Aorta (tissue), 5 donors: ENCODE measurements at regions not wholly inside any gene's neighbourhood (a gene's known extent, or its start where the extent isn't known, plus 50 kb on each side); places are given as distances from the start of the nearest gene placed in this dataset.

Source experiments
- ATAC-seq: fragments of 200-7000 bp; cut with Tn5 transposase; one replicate; pipeline ENCODE4 v1.9.1; 2022; ENCODE audit warnings: moderate library complexity; ENCODE audit not compliant: low FRiP score
- DNase-seq, 2 donors: peaks; one replicate each; pipeline ENCODE4 v3.0.0-alpha.2; 2020
- H3K27ac ChIP-seq, 2 donors: one replicate each; pipeline ENCODE4 v1.5.1; 2013; ENCODE audit warnings: low read length in 2 of 2, mild to moderate bottlenecking in 2 of 2, moderate library complexity in 2 of 2, control low read depth in 1 of 2, inconsistent platforms in 1 of 2, low read depth in 1 of 2
- H3K27me3 ChIP-seq, 2 donors: one replicate each; pipeline ENCODE4 v1.6.1; 2013; ENCODE audit warnings: control low read depth in 1 of 2, low read length in 1 of 2, mild to moderate bottlenecking in 1 of 2, moderate library complexity in 1 of 2; ENCODE audit not compliant: insufficient read depth in 2 of 2, control insufficient read depth in 1 of 2
- H3K36me3 ChIP-seq, 2 donors: one replicate each; pipeline ENCODE4 v1.6.1; 2013; ENCODE audit warnings: control low read depth in 1 of 2, low read length in 1 of 2, mild to moderate bottlenecking in 1 of 2; ENCODE audit not compliant: insufficient read depth in 2 of 2, control insufficient read depth in 1 of 2
- H3K4me1 ChIP-seq, 2 donors: one replicate each; pipeline ENCODE4 v1.6.1; 2013; ENCODE audit warnings: low read length in 2 of 2, control low read depth in 1 of 2, mild to moderate bottlenecking in 1 of 2, moderate library complexity in 1 of 2; ENCODE audit not compliant: insufficient read depth in 2 of 2, control insufficient read depth in 1 of 2
- H3K4me3 ChIP-seq, 2 donors: one replicate each; pipeline ENCODE4 v1.5.1; 2013; ENCODE audit warnings: low read length in 2 of 2, control low read depth in 1 of 2, mild to moderate bottlenecking in 1 of 2
- H3K9me3 ChIP-seq: one replicate; pipeline ENCODE4 v1.6.1; 2013; ENCODE audit warnings: mild to moderate bottlenecking, low read length; ENCODE audit not compliant: control insufficient read depth
- WGBS, 2 donors: extraction: QIAGEN DNeasy Blood & Tissue Kit; methylation state at CpG; one replicate each; pipeline ENCODE4 v1.1.7; 2013; 5-methylcytosine and 5-hydroxymethylcytosine counted together
- intact Hi-C, 2 donors: fragments of 100-400 bp; cut with DNase I; formaldehyde crosslinking; loops; one replicate each; pipeline versions ENCODE4 v1.14.2 to v1.15.0; 2022
- donor health status: healthy with polysubstance abuse.
- donor health status: Bipolar disorder and iron deficiency.
- donor health status: DM: no; HTN: no; CAD: no.
- donor health status: DM: no; HTN: no; CAD: no.
- donor health status: DM: yes; HTN: yes; CAD: no.

- no peak overlapping the region for H3K4me3 ChIP-seq
- ATAC-seq (no peak), DNase-seq (no peak)
- H3K27me3 ChIP-seq = no peaks in the 10 kb centered on the region
- intact Hi-C loops = no loop called here
- no peaks in the 10 kb centered on the region for H3K9me3 ChIP-seq
- no peaks in the 10 kb centered on the region for H3K4me1 ChIP-seq
- H3K27ac ChIP-seq = no peak overlapping the region
- H3K36me3 ChIP-seq = no peaks in the 10 kb centered on the region
- WGBS, 2 donors = 88 to 92% methylated on average over 2 of the region's 2 CpGs
Observed at GRCh38 chr3:59381282-59381681, 331.5 kb upstream of the CFAP20DC start.

GRCh38 chr3:59380146-59380545, 330.3 kb upstream of the CFAP20DC start:
- H3K9me3 ChIP-seq = no peaks in the 10 kb centered on the region
- DNase-seq (no peak), ATAC-seq (no peak)
- no peaks in the 10 kb centered on the region for H3K27me3 ChIP-seq
- no peaks in the 10 kb centered on the region for H3K4me1 ChIP-seq
- intact Hi-C loops = no loop called here
- no peak overlapping the region for H3K4me3 ChIP-seq
- no peak overlapping the region for H3K27ac ChIP-seq
- no peaks in the 10 kb centered on the region for H3K36me3 ChIP-seq

GRCh38 chr3:59374818-59375211, 325.0 kb upstream of the CFAP20DC start:
- intact Hi-C loops = no loop called here
- WGBS, 2 donors = 67 to 71% methylated on average over 3 of the region's 3 CpGs
- no peaks in the 10 kb centered on the region for H3K36me3 ChIP-seq
- no peak overlapping the region for H3K27ac ChIP-seq
- ATAC-seq = no peak
- peaks cover 1% of the 10 kb centered on the region for H3K9me3 ChIP-seq
- H3K4me3 ChIP-seq = no peak overlapping the region
- DNase-seq = no peak
- no peaks in the 10 kb centered on the region for H3K27me3 ChIP-seq
- H3K4me1 ChIP-seq = no peaks in the 10 kb centered on the region

- H3K27ac ChIP-seq = no peak overlapping the region
- DNase-seq (no peak), ATAC-seq (no peak)
- WGBS, 2 donors = 52 to 60% methylated on average over 6 of the region's 6 CpGs
- H3K9me3 ChIP-seq = peaks cover 1% of the 10 kb centered on the region
- H3K36me3 ChIP-seq = no peaks in the 10 kb centered on the region
- intact Hi-C loops = no loop called here
- no peaks in the 10 kb centered on the region for H3K27me3 ChIP-seq
- no peak overlapping the region for H3K4me3 ChIP-seq
- H3K4me1 ChIP-seq = no peaks in the 10 kb centered on the region
Observed at GRCh38 chr3:59374091-59374817, 324.4 kb upstream of the CFAP20DC start.

GRCh38 chr3:59372346-59372745, 322.5 kb upstream of the CFAP20DC start:
- H3K36me3 ChIP-seq = no peaks in the 10 kb centered on the region
- intact Hi-C loops = no loop called here
- no peak overlapping the region for H3K4me3 ChIP-seq
- 24 to 47% methylated on average over 3 of the region's 3 CpGs for WGBS, 2 donors
- no peaks in the 10 kb centered on the region for H3K4me1 ChIP-seq
- H3K27me3 ChIP-seq = no peaks in the 10 kb centered on the region
- H3K9me3 ChIP-seq = peaks cover 1% of the 10 kb centered on the region
- no peak for ATAC-seq
- H3K27ac ChIP-seq = no peak overlapping the region
- no peak for DNase-seq

GRCh38 chr3:59368900-59369675, 319.3 kb upstream of the CFAP20DC start:
- Histone ChIP-seq H3K27me3 (no peaks in the 10 kb centered on the region), H3K36me3 (no peaks in the 10 kb centered on the region), H3K4me1 (no peaks in the 10 kb centered on the region), H3K4me3 (no peak overlapping the region), H3K9me3 (peaks cover 1% of the 10 kb centered on the region), H3K27ac (no peak overlapping the region)
- no peak for ATAC-seq
- intact Hi-C loops = no loop called here
- 49 to 62% methylated on average over 5 of the region's 5 CpGs for WGBS, 2 donors
- no peak for DNase-seq

DNA sequence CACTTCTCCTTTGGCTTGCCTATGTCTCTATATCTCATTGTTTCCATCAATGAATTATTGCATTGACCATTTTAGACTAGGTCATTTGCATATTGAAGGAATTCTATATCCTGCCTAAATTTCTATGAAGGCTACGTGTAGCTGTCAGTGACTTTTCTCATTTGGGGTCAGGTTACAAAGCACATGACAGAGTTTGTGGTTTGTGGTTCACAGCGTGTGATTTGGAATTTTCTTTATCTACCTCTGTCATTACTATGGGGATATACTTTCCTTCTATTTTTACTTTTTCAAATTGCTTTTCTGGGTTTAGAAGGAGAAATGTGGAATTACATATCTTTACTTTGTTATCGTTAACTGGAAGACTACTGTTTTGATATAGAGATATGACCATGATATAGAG, 317.3 kb upstream of the CFAP20DC start:
- H3K9me3 ChIP-seq = peaks cover 1% of the 10 kb centered on the region
- intact Hi-C loops = no loop called here
- no peak overlapping the region for H3K27ac ChIP-seq
- H3K27me3 ChIP-seq = no peaks in the 10 kb centered on the region
- no peaks in the 10 kb centered on the region for H3K36me3 ChIP-seq
- H3K4me1 ChIP-seq = no peaks in the 10 kb centered on the region
- ATAC-seq = no peak
- WGBS, 2 donors = 19 to 26% methylated on average over 3 of the region's 3 CpGs
- DNase-seq = no peak
- H3K4me3 ChIP-seq = no peak overlapping the region

- Histone ChIP-seq H3K9me3 (peaks cover 1% of the 10 kb centered on the region), H3K4me1 (no peaks in the 10 kb centered on the region), H3K27me3 (no peaks in the 10 kb centered on the region), H3K4me3 (no peak overlapping the region), H3K36me3 (no peaks in the 10 kb centered on the region), H3K27ac (no peak overlapping the region)
- no peak for ATAC-seq
- 82 to 86% methylated on average over 2 of the region's 2 CpGs for WGBS, 2 donors
- intact Hi-C loops = no loop called here
- no peak for DNase-seq
Observed at GRCh38 chr3:59366218-59366617, 316.4 kb upstream of the CFAP20DC start.

DNA sequence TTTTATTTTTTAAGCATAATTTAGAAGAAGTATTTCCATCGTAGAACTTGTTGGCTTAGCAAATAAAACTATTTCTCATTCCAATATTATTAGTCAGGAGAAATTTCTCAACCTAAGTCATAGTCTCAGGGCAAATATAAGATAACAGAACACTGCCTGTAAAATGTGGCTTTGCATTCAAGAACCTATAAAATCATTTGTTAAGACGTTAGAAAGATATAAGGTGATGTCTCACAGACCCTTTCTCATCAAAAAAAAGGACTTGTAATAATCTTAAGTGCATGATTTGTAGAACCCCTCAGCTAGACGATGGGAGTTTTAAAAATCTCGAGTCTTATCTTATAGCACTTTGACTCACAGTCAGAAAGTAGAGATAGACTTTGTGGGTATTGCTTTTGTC, 314.7 kb upstream of the CFAP20DC start:
- no peaks in the 10 kb centered on the region for H3K27me3 ChIP-seq
- ATAC-seq (no peak), DNase-seq (no peak)
- intact Hi-C loops = no loop called here
- H3K9me3 ChIP-seq = no peaks in the 10 kb centered on the region
- H3K4me3 ChIP-seq = no peak overlapping the region
- H3K27ac ChIP-seq = no peak overlapping the region
- H3K4me1 ChIP-seq = no peaks in the 10 kb centered on the region
- WGBS, 2 donors = 21 to 37% methylated on average over 4 of the region's 4 CpGs
- H3K36me3 ChIP-seq = no peaks in the 10 kb centered on the region
